ENCODE measurements at regions not wholly inside any gene's neighbourhood (a gene's known extent, or its start where the extent isn't known, plus 50 kb on each side); places are given as distances from the start of the nearest gene placed in this dataset.
"Not testable (repeated sequence)": the region's sequence is repeated elsewhere in the genome, so short reads cannot be mapped to it uniquely, and the experiment has no call there.

- no peaks in the 10 kb centered on the region for H3K9me3 ChIP-seq
- H3K4me1 ChIP-seq: no peaks in the 10 kb centered on the region
- TF ChIP-seq CTCF (IDR thresholded peaks at IDR 0.05): no peak
- H3K27me3 ChIP-seq: no peaks in the 10 kb centered on the region
- no peak overlapping the region for H3K27ac ChIP-seq
- no peaks in the 10 kb centered on the region for H3K36me3 ChIP-seq
- DNase-seq (ENCODE audit: low spot score): no peak
- H3K4me3 ChIP-seq: no peak overlapping the region
These were observed 639.3 kb downstream of the ADCYAP1 start for GRCh38 chr18:1544016-1544415.

- H3K9me3 ChIP-seq: peaks cover 0 to 11% of the 10 kb centered on the region in 2 donors
- not testable (repeated sequence) for DNase-seq (ENCODE audit: low spot score); H3K27me3 ChIP-seq; H3K36me3 ChIP-seq; H3K4me1 ChIP-seq; H3K27ac ChIP-seq; H3K4me3 ChIP-seq
These were observed 653.0 kb downstream of the ADCYAP1 start for GRCh38 chr18:1557711-1558110.

GRCh38 chr18:1559563-1559962 is 654.9 kb downstream of the ADCYAP1 start:
- Histone ChIP-seq H3K9me3 (peaks cover 0 to 11% of the 10 kb centered on the region in 2 donors), H3K27ac (no peak overlapping the region), H3K4me1 (no peaks in the 10 kb centered on the region), H3K36me3 (no peaks in the 10 kb centered on the region), H3K4me3 (no peak overlapping the region), H3K27me3 (no peaks in the 10 kb centered on the region)
- DNase-seq (ENCODE audit: low spot score): no peak
- TF ChIP-seq CTCF (IDR thresholded peaks at IDR 0.05): no peak

- no peaks in the 10 kb centered on the region for H3K9me3 ChIP-seq
- H3K4me3 ChIP-seq: no peak overlapping the region
- H3K27me3 ChIP-seq: no peaks in the 10 kb centered on the region
- TF ChIP-seq CTCF (IDR thresholded peaks at IDR 0.05): no peak
- no peaks in the 10 kb centered on the region for H3K36me3 ChIP-seq
- no peaks in the 10 kb centered on the region for H3K4me1 ChIP-seq
- no peak for DNase-seq (ENCODE audit: low spot score)
- no peak overlapping the region for H3K27ac ChIP-seq
These were observed 660.1 kb downstream of the ADCYAP1 start for GRCh38 chr18:1564793-1565192.

GRCh38 chr18:1571206-1571605 is 666.5 kb downstream of the ADCYAP1 start:
- no peaks in the 10 kb centered on the region for H3K4me1 ChIP-seq
- DNase-seq (ENCODE audit: low spot score): no peak
- no peak overlapping the region for H3K4me3 ChIP-seq
- no peaks in the 10 kb centered on the region for H3K27me3 ChIP-seq
- TF ChIP-seq CTCF (IDR thresholded peaks at IDR 0.05): no peak
- no peak overlapping the region for H3K27ac ChIP-seq
- H3K9me3 ChIP-seq: no peaks in the 10 kb centered on the region
- H3K36me3 ChIP-seq: no peaks in the 10 kb centered on the region

GRCh38 chr18:1573732-1574131 is 669.1 kb downstream of the ADCYAP1 start:
- no peaks in the 10 kb centered on the region for H3K4me1 ChIP-seq
- no peaks in the 10 kb centered on the region for H3K36me3 ChIP-seq
- H3K4me3 ChIP-seq: no peak overlapping the region
- DNase-seq (ENCODE audit: low spot score): no peak
- no peak for TF ChIP-seq CTCF (IDR thresholded peaks at IDR 0.05)
- no peak overlapping the region for H3K27ac ChIP-seq
- H3K9me3 ChIP-seq: no peaks in the 10 kb centered on the region
- no peaks in the 10 kb centered on the region for H3K27me3 ChIP-seq
